ENCODE measurements at regions not wholly inside any gene's neighbourhood (a gene's known extent, or its start where the extent isn't known, plus 50 kb on each side); places are given as distances from the start of the nearest gene placed in this dataset.

- TF ChIP-seq SMC3 (IDR thresholded peaks at IDR 0.05; ENCODE audit: borderline replicate concordance, low read length): no peak
- TF ChIP-seq CTCF (IDR thresholded peaks at IDR 0.05 in 2 of 3, conservative IDR thresholded peaks at IDR 0.05 in 1 of 3; ENCODE audit: control insufficient read depth in 2 of 3, extremely low read depth in 1 of 3, insufficient read depth in 1 of 3, low read depth in 3 of 3, low read length in 3 of 3): no peak
- TF ChIP-seq NRF1 (conservative IDR thresholded peaks at IDR 0.05; ENCODE audit: low read depth, low read length): no peak
- TF ChIP-seq EED (IDR thresholded peaks at IDR 0.05; ENCODE audit: low read depth): no peak
- no peak for TF ChIP-seq EZH2 (IDR thresholded peaks at IDR 0.05; ENCODE audit: borderline replicate concordance, control insufficient read depth, low read depth, low read length)
Measured at GRCh38 chr18:38931754-38932050, 1366.1 kb upstream of the CELF4 start.

All from GM12878 (cell line).